CD14-positive monocyte (primary cell): ENCODE measurements at regions not wholly inside any gene's neighbourhood (a gene's known extent, or its start where the extent isn't known, plus 50 kb on each side); places are given as distances from the start of the nearest gene placed in this dataset.

Experiments
- DNase-seq, 3 donors: peaks; one replicate each; pipeline ENCODE4 v3.0.0-alpha.2; 2011 to 2022
- H2AFZ ChIP-seq: 2 replicates; pipeline ENCODE4 v1.6.0; 2012; ENCODE audit warnings: mild to moderate bottlenecking, low read depth, low read length, inconsistent platforms; ENCODE audit not compliant: insufficient read depth, poor library complexity, severe bottlenecking
- H3K27ac ChIP-seq, 2 donors: 1 replicate in 1 of 2; 2 replicates in 1 of 2; pipeline ENCODE4 v1.5.1; 2012 to 2013; ENCODE audit warnings: low read length in 2 of 2, control low read depth in 1 of 2, inconsistent platforms in 1 of 2, low read depth in 1 of 2, mild to moderate bottlenecking in 1 of 2
- H3K27me3 ChIP-seq, 2 donors: one replicate each; pipeline versions ENCODE4 v1.6.0 to v1.6.1; 2011 to 2013; ENCODE audit warnings: low read length in 2 of 2; ENCODE audit not compliant: control insufficient read depth in 2 of 2, insufficient read depth in 2 of 2
- H3K36me3 ChIP-seq, 2 donors: replicated peaks in 1 of 2; 1 replicate in 1 of 2; 2 replicates in 1 of 2; pipeline versions ENCODE4 v1.5.1 to v1.6.1; 2012 to 2013; ENCODE audit warnings: low read length in 2 of 2, control low read depth in 1 of 2, inconsistent platforms in 1 of 2, mild to moderate bottlenecking in 1 of 2; ENCODE audit not compliant: insufficient read depth in 2 of 2, control insufficient read depth in 1 of 2
- H3K4me1 ChIP-seq, 2 donors: 1 replicate in 1 of 2; 2 replicates in 1 of 2; pipeline versions ENCODE4 v1.5.1 to v1.6.1; 2012 to 2013; ENCODE audit warnings: low read length in 2 of 2, control low read depth in 1 of 2, inconsistent platforms in 1 of 2, mild to moderate bottlenecking in 1 of 2, moderate library complexity in 1 of 2; ENCODE audit not compliant: insufficient read depth in 2 of 2, control insufficient read depth in 1 of 2
- H3K4me2 ChIP-seq: replicated peaks from 2 replicates; pipeline ENCODE3; 2012; ENCODE audit warnings: low read length, moderate library complexity, mild to moderate bottlenecking; ENCODE audit not compliant: poor library complexity, severe bottlenecking; ENCODE audit errors: extremely low read depth
- H3K4me3 ChIP-seq, 3 experiments: fragments of 200-600 bp in 1 of 3; sonication (generic) in 1 of 3; replicated peaks in 1 of 3; 1 replicate in 2 of 3; 2 replicates in 1 of 3; pipeline ENCODE4 v1.5.1; 2011 to 2013; ENCODE audit warnings: low read length in 3 of 3, mild to moderate bottlenecking in 3 of 3, control low read depth in 2 of 3, low read depth in 2 of 3, inconsistent platforms in 1 of 3, moderate library complexity in 1 of 3
- H3K79me2 ChIP-seq: 2 replicates; pipeline ENCODE4 v1.6.0; 2012; ENCODE audit warnings: mild to moderate bottlenecking, control low read depth, inconsistent platforms, low read length, moderate library complexity; ENCODE audit not compliant: insufficient read depth
- H3K9ac ChIP-seq: 2 replicates; pipeline ENCODE4 v1.6.0; 2017; ENCODE audit warnings: low read length, mild to moderate bottlenecking; ENCODE audit not compliant: insufficient read depth, poor library complexity, severe bottlenecking
- H3K9me3 ChIP-seq, 2 donors: replicated peaks in 1 of 2; 1 replicate in 1 of 2; 2 replicates in 1 of 2; pipeline versions ENCODE4 v1.5.1 to v1.6.1; 2012 to 2013; ENCODE audit warnings: low read length in 2 of 2, control low read depth in 1 of 2; ENCODE audit not compliant: control insufficient read depth in 1 of 2, insufficient read depth in 1 of 2
- H4K20me1 ChIP-seq: 2 replicates; pipeline ENCODE4 v1.6.0; 2012; ENCODE audit warnings: mild to moderate bottlenecking, low read length, control low read depth, moderate library complexity; ENCODE audit not compliant: insufficient read depth
- H3K27ac Mint-ChIP-seq, 7 donors: one replicate each; pipeline ENCODE4 v1.8.0; 2020; ENCODE audit warnings: mild to moderate bottlenecking in 7 of 7, mixed read lengths in 7 of 7, moderate library complexity in 6 of 7, inconsistent platforms in 2 of 7
- H3K27me3 Mint-ChIP-seq, 3 donors: one replicate each; pipeline ENCODE4 v1.8.0; 2021 to 2022; ENCODE audit warnings: low read depth in 3 of 3, mild to moderate bottlenecking in 3 of 3, mixed read lengths in 3 of 3, moderate library complexity in 3 of 3, inconsistent platforms in 1 of 3
- H3K36me3 Mint-ChIP-seq, 2 donors: one replicate each; pipeline ENCODE4 v1.8.0; 2020; ENCODE audit warnings: mixed read lengths in 2 of 2, inconsistent platforms in 1 of 2, mild to moderate bottlenecking in 1 of 2
- H3K4me1 Mint-ChIP-seq: one replicate; pipeline ENCODE4 v1.8.0; 2020; ENCODE audit warnings: mild to moderate bottlenecking, mixed read lengths
- H3K4me3 Mint-ChIP-seq, 2 donors: one replicate each; pipeline ENCODE4 v1.8.0; 2020; ENCODE audit warnings: mild to moderate bottlenecking in 2 of 2, mixed read lengths in 2 of 2, moderate library complexity in 1 of 2
- H3K9me3 Mint-ChIP-seq, 7 donors: one replicate each; pipeline ENCODE4 v1.8.0; 2020 to 2022; ENCODE audit warnings: mixed read lengths in 7 of 7, mild to moderate bottlenecking in 6 of 7, moderate library complexity in 6 of 7, inconsistent platforms in 2 of 7
- CTCF ChIP-seq: fragments of 200-600 bp; IDR thresholded peaks from one replicate; pipeline ENCODE4 v1.8.0; 2022; ENCODE audit warnings: antibody characterized with exemption, mild to moderate bottlenecking
- WGBS: methylation state at CpG from one replicate; pipeline ENCODE4 v1.1.5; 2013; ENCODE audit warnings: missing lambda C conversion rate; ENCODE audit not compliant: insufficient coverage; 5-methylcytosine and 5-hydroxymethylcytosine counted together
- intact Hi-C, 2 donors: fragments of 100-400 bp; cut with micrococcal nuclease; formaldehyde crosslinking; loops; one replicate each; pipeline versions ENCODE4 v1.15.0 to v1.15.1; 2023

DNA sequence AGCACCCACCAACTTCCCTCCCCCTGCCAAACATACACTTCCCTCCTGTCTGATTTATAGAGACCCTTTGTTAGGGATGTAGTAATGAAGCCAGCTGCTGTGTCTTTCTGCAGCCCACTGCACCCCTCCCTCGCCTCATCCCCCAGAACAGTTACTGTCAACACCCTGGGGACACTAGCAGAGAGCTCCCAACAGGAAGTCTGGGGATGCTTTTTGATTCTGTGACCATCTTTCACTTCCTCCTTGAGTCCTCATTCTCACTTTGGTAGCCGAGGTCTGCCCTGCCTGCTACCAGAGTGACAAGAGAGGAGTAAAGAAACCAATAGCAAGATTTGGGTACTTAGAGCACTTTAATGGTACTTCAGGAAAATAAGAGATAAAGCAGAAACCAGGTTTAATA is 201.6 kb downstream of the SATB1 start:
- Mint-ChIP-seq H3K9me3 (no peaks in the 10 kb centered on the region), H3K27ac (peak overlapping the region in 3 of 7 donors; percentile 21 to 70 (median 36)), H3K36me3 (no peaks in the 10 kb centered on the region), H3K4me1 (peaks cover 19% of the 10 kb centered on the region), H3K4me3 (no peak overlapping the region), H3K27me3 (peaks cover 0 to 4% (median 0%) of the 10 kb centered on the region in 3 donors)
- no peak for TF ChIP-seq CTCF
- no peak overlapping the region for H3K4me2 ChIP-seq
- H2AFZ ChIP-seq = peak overlapping the region; percentile 12
- peak; percentile 13 to 29 (median 29) for DNase-seq
- no peak overlapping the region for H3K27ac ChIP-seq
- H3K9ac ChIP-seq = no peak overlapping the region
- intact Hi-C loops = no loop called here
- no peaks in the 10 kb centered on the region for H3K9me3 ChIP-seq
- no peaks in the 10 kb centered on the region for H3K36me3 ChIP-seq
- H4K20me1 ChIP-seq = no peaks in the 10 kb centered on the region
- no peaks in the 10 kb centered on the region for H3K27me3 ChIP-seq
- peaks cover 13 to 17% of the 10 kb centered on the region in 2 donors for H3K4me1 ChIP-seq
- H3K79me2 ChIP-seq = no peaks in the 10 kb centered on the region
- no peak overlapping the region for H3K4me3 ChIP-seq
- WGBS = no CpG with 5 or more reads among the region's 2 CpGs

DNA sequence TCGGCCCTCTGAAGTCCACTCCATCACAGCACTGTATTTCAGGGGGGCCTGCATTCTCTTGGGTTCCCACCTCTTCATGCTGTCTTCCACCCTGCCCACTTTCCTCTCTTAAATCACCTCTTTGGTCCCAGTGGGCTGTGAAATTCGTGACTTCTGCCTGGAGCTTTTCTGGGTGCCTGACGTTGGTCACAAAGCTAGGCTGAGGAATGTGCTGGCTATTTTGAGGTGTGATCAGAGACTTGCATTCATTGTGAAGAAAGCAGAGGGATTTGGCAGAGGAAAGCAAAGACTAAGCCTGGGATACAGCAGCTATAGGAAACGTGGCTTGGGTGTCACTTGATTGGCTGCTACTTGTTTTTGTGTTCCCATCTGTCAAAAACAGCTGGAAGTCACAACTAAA is 202.5 kb downstream of the SATB1 start:
- TF ChIP-seq CTCF = no peak
- H3K79me2 ChIP-seq = no peaks in the 10 kb centered on the region
- H3K9me3 Mint-ChIP-seq = no peaks in the 10 kb centered on the region

More for the DNA sequence above, 202.5 kb downstream of the SATB1 start:
- Histone ChIP-seq H3K4me1 (peaks cover 13 to 17% of the 10 kb centered on the region in 2 donors), H3K9ac (no peak overlapping the region), H3K4me3 (no peak overlapping the region), H3K27me3 (no peaks in the 10 kb centered on the region), H3K36me3 (no peaks in the 10 kb centered on the region), H4K20me1 (no peaks in the 10 kb centered on the region), H3K9me3 (no peaks in the 10 kb centered on the region), H2AFZ (no peak overlapping the region), H3K4me2 (no peak overlapping the region), H3K27ac (no peak overlapping the region)
- no peak overlapping the region for H3K4me3 Mint-ChIP-seq
- peaks cover 20% of the 10 kb centered on the region for H3K4me1 Mint-ChIP-seq
- 49% methylated on average over 3 of the region's 4 CpGs for WGBS
- intact Hi-C loops = no loop called here
- no peak overlapping the region for H3K27ac Mint-ChIP-seq
- DNase-seq = no peak
- H3K36me3 Mint-ChIP-seq = no peaks in the 10 kb centered on the region
- peaks cover 0 to 4% (median 1%) of the 10 kb centered on the region in 3 donors for H3K27me3 Mint-ChIP-seq
